RWPE2 (cell line): ENCODE measurements at regions not wholly inside any gene's neighbourhood (a gene's known extent, or its start where the extent isn't known, plus 50 kb on each side); places are given as distances from the start of the nearest gene placed in this dataset.

Experiments
- ATAC-seq: fragments of 200-7000 bp; cut with Tn5 transposase; 3 replicates; pipeline ENCODE4 v1.9.1; 2021; ENCODE audit warnings: low read depth
- DNase-seq: peaks from one replicate; pipeline ENCODE4 v3.0.0-alpha.2; 2020; ENCODE audit warnings: low spot score
- H3K27ac ChIP-seq: fragments of 450-650 bp; 2 replicates; pipeline ENCODE4 v1.5.1; 2017; ENCODE audit warnings: mild to moderate bottlenecking; ENCODE audit not compliant: poor library complexity, severe bottlenecking
- H3K27me3 ChIP-seq: fragments of 250-450 bp; sonication (Bioruptor Pico); 2 replicates; pipeline ENCODE4 v1.5.1; 2021; ENCODE audit warnings: mild to moderate bottlenecking, moderate library complexity; ENCODE audit not compliant: insufficient read depth, poor library complexity, severe bottlenecking
- H3K36me3 ChIP-seq: fragments of 250-450 bp; sonication (Bioruptor Pico); 2 replicates; pipeline ENCODE4 v1.5.1; 2020; ENCODE audit warnings: low read depth, mild to moderate bottlenecking, moderate library complexity
- H3K4me1 ChIP-seq: fragments of 250-450 bp; sonication (Bioruptor Pico); 2 replicates; pipeline ENCODE4 v1.5.1; 2021; ENCODE audit warnings: mild to moderate bottlenecking, moderate library complexity; ENCODE audit not compliant: insufficient read depth, poor library complexity, severe bottlenecking
- H3K4me3 ChIP-seq: fragments of 250-450 bp; sonication (Bioruptor Pico); 2 replicates; pipeline ENCODE4 v1.5.1; 2021; ENCODE audit warnings: mild to moderate bottlenecking, moderate library complexity; ENCODE audit not compliant: severe bottlenecking
- H3K9me3 ChIP-seq: fragments of 250-450 bp; sonication (Bioruptor Pico); 2 replicates; pipeline ENCODE4 v1.5.1; 2021; ENCODE audit warnings: mild to moderate bottlenecking, moderate library complexity; ENCODE audit not compliant: severe bottlenecking
- CTCF ChIP-seq: fragments of 450-650 bp; IDR thresholded peaks from one replicate; pipeline ENCODE4 v1.5.1; 2017; ENCODE audit warnings: mild to moderate bottlenecking, moderate library complexity; ENCODE audit not compliant: poor library complexity, severe bottlenecking

GRCh38 chr17:33398386-33398785, 105.3 kb upstream of the ASIC2 start:
- TF ChIP-seq CTCF: no peak
- no peak overlapping the region for H3K4me3 ChIP-seq
- no peaks in the 10 kb centered on the region for H3K27me3 ChIP-seq
- no peaks in the 10 kb centered on the region for H3K36me3 ChIP-seq
- H3K4me1 ChIP-seq: no peaks in the 10 kb centered on the region
- DNase-seq (no peak), ATAC-seq (no peak)
- H3K27ac ChIP-seq: no peak overlapping the region
- no peaks in the 10 kb centered on the region for H3K9me3 ChIP-seq

- Histone ChIP-seq H3K4me1 (no peaks in the 10 kb centered on the region), H3K27ac (no peak overlapping the region), H3K27me3 (no peaks in the 10 kb centered on the region), H3K9me3 (no peaks in the 10 kb centered on the region), H3K4me3 (no peak overlapping the region), H3K36me3 (no peaks in the 10 kb centered on the region)
- ATAC-seq: no peak
- no peak for TF ChIP-seq CTCF
- DNase-seq: no peak
Measured at GRCh38 chr17:33401249-33401648, 108.2 kb upstream of the ASIC2 start.

DNA sequence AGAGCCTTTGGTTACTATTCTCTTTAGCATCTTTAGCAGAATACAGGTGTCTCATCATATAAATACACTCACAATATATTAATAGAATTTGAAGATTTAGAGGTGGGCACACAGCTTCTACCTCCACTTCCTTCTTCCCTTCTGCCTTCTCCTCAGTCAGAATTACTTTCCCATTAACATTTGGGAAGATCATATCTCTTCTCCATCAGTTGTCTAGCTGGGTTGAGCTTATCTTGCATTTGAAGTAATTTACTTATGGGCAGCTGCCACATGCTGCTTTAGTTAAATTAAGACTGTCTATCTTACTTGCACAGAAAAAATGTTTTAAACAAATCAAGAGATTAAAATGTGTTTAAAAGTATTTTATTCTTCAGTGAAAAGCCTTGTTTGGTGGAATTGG, 110.1 kb upstream of the ASIC2 start:
- Histone ChIP-seq H3K9me3 (no peaks in the 10 kb centered on the region), H3K36me3 (no peaks in the 10 kb centered on the region), H3K4me3 (no peak overlapping the region), H3K27ac (no peak overlapping the region), H3K4me1 (no peaks in the 10 kb centered on the region), H3K27me3 (no peaks in the 10 kb centered on the region)
- no peak for DNase-seq
- TF ChIP-seq CTCF: no peak
- no peak for ATAC-seq

GRCh38 chr17:33404070-33404819, 111.2 kb upstream of the ASIC2 start:
- Histone ChIP-seq H3K27me3 (no peaks in the 10 kb centered on the region), H3K36me3 (no peaks in the 10 kb centered on the region), H3K9me3 (no peaks in the 10 kb centered on the region), H3K4me1 (no peaks in the 10 kb centered on the region), H3K27ac (no peak overlapping the region), H3K4me3 (no peak overlapping the region)
- no peak for DNase-seq
- TF ChIP-seq CTCF: no peak
- ATAC-seq: no peak

DNA sequence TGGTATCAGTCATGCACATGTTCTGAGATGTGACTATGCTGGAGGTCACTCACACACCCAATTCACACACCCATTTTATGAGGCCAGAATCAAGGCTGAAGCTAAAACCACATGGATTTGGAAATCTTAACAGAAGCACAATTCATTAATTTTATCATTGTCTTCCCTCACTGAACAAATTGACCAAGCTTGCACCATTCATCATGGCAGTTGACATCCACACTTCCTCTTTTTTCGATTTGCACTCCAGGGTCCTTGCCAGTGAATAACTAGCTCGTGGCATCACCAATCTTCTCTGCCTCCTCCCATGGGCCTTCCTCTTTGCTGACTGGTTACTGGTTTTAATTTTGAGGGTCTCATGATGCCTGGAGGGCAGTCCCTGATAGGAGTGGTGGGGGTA, 123.0 kb upstream of the ASIC2 start:
- Histone ChIP-seq H3K27ac (no peak overlapping the region), H3K36me3 (no peaks in the 10 kb centered on the region), H3K9me3 (no peaks in the 10 kb centered on the region), H3K27me3 (peaks cover 4% of the 10 kb centered on the region), H3K4me3 (no peak overlapping the region), H3K4me1 (no peaks in the 10 kb centered on the region)
- TF ChIP-seq CTCF: no peak
- DNase-seq (no peak), ATAC-seq (no peak)
